ENCODE measurements at regions not wholly inside any gene's neighbourhood (a gene's known extent, or its start where the extent isn't known, plus 50 kb on each side); places are given as distances from the start of the nearest gene placed in this dataset.
"Not testable (repeated sequence)": the region's sequence is repeated elsewhere in the genome, so short reads cannot be mapped to it uniquely, and the experiment has no call there.

DNA sequence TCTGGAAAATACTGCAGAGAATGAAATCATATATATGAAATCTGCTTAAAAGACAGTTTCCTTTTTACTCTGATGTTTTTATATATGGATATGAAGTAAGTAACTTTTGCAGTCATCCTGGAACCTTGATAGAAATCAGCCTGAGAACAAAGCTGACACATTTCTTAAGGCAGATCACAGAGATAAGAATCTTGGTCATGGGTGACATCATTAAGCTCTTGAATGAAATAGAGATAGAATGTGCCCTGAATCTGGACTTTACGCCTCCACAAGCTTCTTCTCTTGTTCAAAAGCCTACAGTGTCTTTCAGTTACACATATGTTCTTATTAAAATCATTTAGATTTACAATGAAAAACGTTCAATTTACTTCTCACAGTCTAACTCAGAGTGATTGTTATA is 319.1 kb upstream of the CNTNAP2 start:
- no peaks in the 10 kb centered on the region for H3K9me3 ChIP-seq
- no peak overlapping the region for H3K4me3 ChIP-seq
- intact Hi-C loops (cut with DNase I; ENCODE audit: low total_unique reads): no loop called here
- no peaks in the 10 kb centered on the region for H3K27me3 ChIP-seq
- DNase-seq: no peak
- TF ChIP-seq, protein P1, sequence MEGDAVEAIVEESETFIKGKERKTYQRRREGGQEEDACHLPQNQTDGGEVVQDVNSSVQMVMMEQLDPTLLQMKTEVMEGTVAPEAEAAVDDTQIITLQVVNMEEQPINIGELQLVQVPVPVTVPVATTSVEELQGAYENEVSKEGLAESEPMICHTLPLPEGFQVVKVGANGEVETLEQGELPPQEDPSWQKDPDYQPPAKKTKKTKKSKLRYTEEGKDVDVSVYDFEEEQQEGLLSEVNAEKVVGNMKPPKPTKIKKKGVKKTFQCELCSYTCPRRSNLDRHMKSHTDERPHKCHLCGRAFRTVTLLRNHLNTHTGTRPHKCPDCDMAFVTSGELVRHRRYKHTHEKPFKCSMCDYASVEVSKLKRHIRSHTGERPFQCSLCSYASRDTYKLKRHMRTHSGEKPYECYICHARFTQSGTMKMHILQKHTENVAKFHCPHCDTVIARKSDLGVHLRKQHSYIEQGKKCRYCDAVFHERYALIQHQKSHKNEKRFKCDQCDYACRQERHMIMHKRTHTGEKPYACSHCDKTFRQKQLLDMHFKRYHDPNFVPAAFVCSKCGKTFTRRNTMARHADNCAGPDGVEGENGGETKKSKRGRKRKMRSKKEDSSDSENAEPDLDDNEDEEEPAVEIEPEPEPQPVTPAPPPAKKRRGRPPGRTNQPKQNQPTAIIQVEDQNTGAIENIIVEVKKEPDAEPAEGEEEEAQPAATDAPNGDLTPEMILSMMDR (IDR thresholded peaks at IDR 0.05): no peak
- TF ChIP-seq POLR2A (IDR thresholded peaks at IDR 0.05): no peak
- no peaks in the 10 kb centered on the region for H3K36me3 ChIP-seq
- H3K4me1 ChIP-seq: no peaks in the 10 kb centered on the region
- H3K27ac ChIP-seq: no peak overlapping the region

DNA sequence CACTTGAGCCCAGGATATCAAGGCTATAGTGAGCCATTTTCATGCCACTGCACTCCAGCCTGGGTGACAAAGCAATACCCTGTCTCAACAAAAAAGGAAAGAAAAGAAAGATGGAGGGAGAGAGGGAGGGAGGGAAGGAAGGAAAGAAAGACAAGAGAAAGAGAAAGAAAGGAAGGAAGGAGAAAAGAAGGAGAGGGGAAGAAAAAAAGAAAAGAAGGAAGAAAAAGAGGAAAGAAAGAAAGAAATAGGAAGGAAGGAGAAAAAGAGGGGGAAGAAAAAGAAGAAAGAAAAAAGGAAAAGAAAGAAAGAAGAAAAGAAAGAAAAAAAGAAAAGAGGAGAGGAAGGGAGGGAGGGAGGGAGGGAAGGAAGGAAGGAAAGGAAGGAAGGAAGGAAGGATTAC is 321.5 kb upstream of the CNTNAP2 start:
- no peaks in the 10 kb centered on the region for H3K36me3 ChIP-seq
- H3K4me3 ChIP-seq: no peak overlapping the region
- H3K4me1 ChIP-seq: no peaks in the 10 kb centered on the region
- DNase-seq: no peak
- H3K27me3 ChIP-seq: no peaks in the 10 kb centered on the region
- H3K9me3 ChIP-seq: no peaks in the 10 kb centered on the region
- no peak for TF ChIP-seq POLR2A (IDR thresholded peaks at IDR 0.05)
- TF ChIP-seq, protein P1 (IDR thresholded peaks at IDR 0.05): no peak
- intact Hi-C loops (cut with DNase I; ENCODE audit: low total_unique reads): no loop called here
- no peak overlapping the region for H3K27ac ChIP-seq

DNA sequence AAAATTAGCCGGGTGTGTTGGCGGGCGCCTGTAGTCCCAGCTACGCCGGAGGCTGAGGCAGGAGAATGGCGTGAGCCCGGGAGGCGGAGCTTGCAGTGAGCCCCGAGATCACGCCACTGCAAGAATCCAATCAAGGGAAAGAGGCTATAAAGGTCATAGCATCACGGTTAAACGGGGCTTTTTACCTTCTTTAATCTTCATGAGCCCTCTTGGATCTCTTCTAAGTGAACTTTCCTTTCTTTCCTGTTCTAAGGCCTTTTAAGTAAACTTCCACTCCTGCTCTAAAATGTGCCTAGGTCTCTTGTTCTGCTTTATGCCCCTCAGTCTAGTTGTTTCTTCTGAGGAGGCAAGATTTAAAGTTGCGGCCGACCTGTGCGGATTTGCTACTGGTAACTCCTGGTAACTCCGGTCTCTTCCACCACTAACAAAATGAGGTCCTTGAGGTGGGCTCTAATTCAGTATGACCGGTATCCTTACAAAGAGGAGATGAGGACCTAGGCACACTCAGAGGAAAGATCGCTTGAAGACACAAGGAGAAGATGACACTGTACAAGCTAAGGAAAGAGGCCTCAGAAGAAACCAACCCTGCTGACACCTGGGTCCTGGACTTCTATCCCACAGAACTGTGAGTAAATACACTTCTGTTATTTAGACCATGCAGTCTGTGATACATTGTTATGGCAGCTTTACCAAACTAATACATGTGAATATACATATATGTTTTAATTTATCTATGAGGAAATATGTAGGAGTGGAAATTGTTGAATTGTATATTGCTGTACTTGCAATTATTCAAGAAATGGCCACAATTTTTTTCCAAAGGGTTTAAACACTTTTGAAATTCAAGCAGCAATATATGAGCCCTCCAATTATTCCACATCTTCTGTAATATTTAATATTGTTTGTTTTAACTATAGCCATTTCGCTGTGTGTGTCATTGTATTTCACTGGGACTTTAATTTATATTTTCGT is 331.5 kb upstream of the CNTNAP2 start:
- intact Hi-C loops (cut with DNase I; ENCODE audit: low total_unique reads): no loop called here
- Histone ChIP-seq H3K9me3 (no peaks in the 10 kb centered on the region), H3K36me3 (no peaks in the 10 kb centered on the region), H3K4me3 (no peak overlapping the region), H3K4me1 (no peaks in the 10 kb centered on the region), H3K27ac (no peak overlapping the region), H3K27me3 (no peaks in the 10 kb centered on the region)
- TF ChIP-seq, protein P1 (IDR thresholded peaks at IDR 0.05): no peak
- TF ChIP-seq POLR2A (IDR thresholded peaks at IDR 0.05): no peak
- no peak for DNase-seq

DNA sequence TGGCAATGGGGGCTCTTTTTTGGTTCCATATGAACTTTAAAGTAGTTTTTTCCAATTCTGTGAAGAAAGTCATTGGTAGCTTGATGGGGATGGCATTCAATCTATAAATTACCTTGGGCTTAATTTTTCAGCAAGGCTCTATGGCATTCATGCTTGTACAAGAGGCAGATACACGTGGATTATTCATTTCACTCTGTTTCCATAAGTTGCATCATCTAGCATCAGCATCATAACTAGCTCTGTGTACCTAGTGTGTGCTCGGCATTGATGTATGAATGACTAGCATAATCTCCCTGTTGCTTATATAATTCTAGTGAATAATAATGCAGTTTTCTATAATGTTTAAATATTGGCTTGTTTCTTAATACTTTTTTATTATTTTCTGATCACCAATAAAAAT is 335.2 kb upstream of the CNTNAP2 start:
- H3K36me3 ChIP-seq; H3K27ac ChIP-seq; H3K27me3 ChIP-seq; intact Hi-C loops (cut with DNase I; ENCODE audit: low total_unique reads); H3K9me3 ChIP-seq; H3K4me1 ChIP-seq; DNase-seq; H3K4me3 ChIP-seq: not testable (repeated sequence)

DNA sequence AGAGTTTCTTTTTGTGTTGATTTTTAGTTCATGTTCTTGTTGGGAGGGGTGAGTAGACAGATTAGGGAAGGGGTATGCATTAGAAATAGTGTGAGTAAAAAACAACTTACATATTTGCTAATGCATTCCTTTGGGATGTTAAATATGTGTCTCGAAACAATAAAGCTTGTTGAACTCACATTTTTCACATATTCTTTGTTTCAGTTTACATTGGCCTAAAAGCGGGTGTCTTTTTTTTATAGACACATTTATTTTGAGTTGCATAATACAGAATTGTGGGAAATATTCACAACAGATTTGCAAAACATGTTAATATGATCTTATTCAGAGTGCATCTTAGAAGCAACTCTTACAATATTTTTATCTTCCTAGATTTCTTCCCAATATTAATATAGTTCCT is 337.5 kb upstream of the CNTNAP2 start:
- DNase-seq: no peak
- H3K27ac ChIP-seq: no peak overlapping the region
- H3K4me3 ChIP-seq: no peak overlapping the region
- no peaks in the 10 kb centered on the region for H3K4me1 ChIP-seq
- no peaks in the 10 kb centered on the region for H3K27me3 ChIP-seq
- intact Hi-C loops (cut with DNase I; ENCODE audit: low total_unique reads): no loop called here
- H3K36me3 ChIP-seq: no peaks in the 10 kb centered on the region
- no peak for TF ChIP-seq POLR2A (IDR thresholded peaks at IDR 0.05)
- TF ChIP-seq, protein P1 (IDR thresholded peaks at IDR 0.05): no peak
- peaks cover 0 to 3% of the 10 kb centered on the region in 2 donors for H3K9me3 ChIP-seq
